Spinal cord (tissue), 9 donors: ENCODE measurements at regions not wholly inside any gene's neighbourhood (a gene's known extent, or its start where the extent isn't known, plus 50 kb on each side); places are given as distances from the start of the nearest gene placed in this dataset.

Source experiments
- DNase-seq, 6 donors: peaks; one replicate each; pipeline versions ENCODE4 v3.0.0 to v3.0.0-alpha.2; 2013 to 2015; ENCODE audit warnings: low spot score in 6 of 6, low read depth in 4 of 6
- H3K27ac ChIP-seq: one replicate; pipeline ENCODE4 v1.5.1; 2013; ENCODE audit warnings: low read depth, low read length, control low read depth
- H3K27me3 ChIP-seq: one replicate; pipeline ENCODE4 v1.6.1; 2013; ENCODE audit warnings: low read length; ENCODE audit not compliant: control insufficient read depth, insufficient read depth
- H3K36me3 ChIP-seq: one replicate; pipeline ENCODE4 v1.6.1; 2013; ENCODE audit warnings: low read length; ENCODE audit not compliant: control insufficient read depth, insufficient read depth
- H3K4me1 ChIP-seq: one replicate; pipeline ENCODE4 v1.6.1; 2013; ENCODE audit warnings: low read length; ENCODE audit not compliant: control insufficient read depth, insufficient read depth
- H3K4me3 ChIP-seq: one replicate; pipeline ENCODE4 v1.5.1; 2013; ENCODE audit warnings: low read depth, low read length, control low read depth
- H3K9me3 ChIP-seq: one replicate; pipeline ENCODE4 v1.6.1; 2013; ENCODE audit warnings: low read length; ENCODE audit not compliant: control insufficient read depth, insufficient read depth
- WGBS: methylation state at CpG from one replicate; pipeline ENCODE4 v1.1.5; 2013; ENCODE audit warnings: missing lambda C conversion rate; ENCODE audit not compliant: insufficient coverage; 5-methylcytosine and 5-hydroxymethylcytosine counted together
- donor health status: healthy.

GRCh38 chr15:38975282-38975990 is 410.8 kb upstream of the RASGRP1 start:
- DNase-seq: peak in 1 of 6 donors; percentile 47
- no peaks in the 10 kb centered on the region for H3K36me3 ChIP-seq
- WGBS: 100% methylated on average over 1 of the region's 5 CpGs

GRCh38 chr15:38991126-38991525 is 426.5 kb upstream of the RASGRP1 start:
- H3K27me3 ChIP-seq: no peaks in the 10 kb centered on the region
- no peak overlapping the region for H3K27ac ChIP-seq
- H3K4me1 ChIP-seq: peaks cover 4% of the 10 kb centered on the region
- 54% methylated on average over 3 of the region's 4 CpGs for WGBS
- H3K9me3 ChIP-seq: no peaks in the 10 kb centered on the region
- no peak overlapping the region for H3K4me3 ChIP-seq
- peak in 4 of 6 donors; percentile 10 to 69 (median 34) for DNase-seq
- no peaks in the 10 kb centered on the region for H3K36me3 ChIP-seq

More at GRCh38 chr15:38975282-38975990, 410.8 kb upstream of the RASGRP1 start:
- Histone ChIP-seq H3K4me1 (no peaks in the 10 kb centered on the region), H3K27me3 (no peaks in the 10 kb centered on the region), H3K27ac (no peak overlapping the region), H3K9me3 (no peaks in the 10 kb centered on the region), H3K4me3 (no peak overlapping the region)

DNA sequence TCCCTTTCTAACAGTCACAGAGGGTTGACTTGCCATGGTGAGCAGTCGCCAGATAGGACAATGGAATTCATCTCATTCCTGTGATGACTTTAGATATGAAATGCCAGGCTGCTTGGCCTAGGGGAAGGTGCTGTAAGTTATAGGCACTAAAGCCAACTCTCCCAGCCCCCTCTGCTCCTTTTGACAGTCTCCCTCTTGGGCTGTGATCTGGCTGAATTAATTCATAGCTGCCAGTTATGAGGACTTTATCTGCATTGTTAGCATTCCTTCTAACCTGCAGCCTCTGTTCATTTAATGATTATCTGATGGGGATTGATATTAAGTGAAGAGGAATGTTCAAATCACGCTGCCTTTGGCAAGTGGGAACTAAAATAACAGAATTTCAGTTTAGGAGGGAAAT is 427.1 kb upstream of the RASGRP1 start:
- Histone ChIP-seq H3K9me3 (no peaks in the 10 kb centered on the region), H3K27me3 (no peaks in the 10 kb centered on the region), H3K27ac (no peak overlapping the region), H3K36me3 (no peaks in the 10 kb centered on the region), H3K4me3 (no peak overlapping the region), H3K4me1 (peaks cover 4% of the 10 kb centered on the region)
- DNase-seq: no peak
- WGBS: no CpG with 5 or more reads among the region's 2 CpGs

DNA sequence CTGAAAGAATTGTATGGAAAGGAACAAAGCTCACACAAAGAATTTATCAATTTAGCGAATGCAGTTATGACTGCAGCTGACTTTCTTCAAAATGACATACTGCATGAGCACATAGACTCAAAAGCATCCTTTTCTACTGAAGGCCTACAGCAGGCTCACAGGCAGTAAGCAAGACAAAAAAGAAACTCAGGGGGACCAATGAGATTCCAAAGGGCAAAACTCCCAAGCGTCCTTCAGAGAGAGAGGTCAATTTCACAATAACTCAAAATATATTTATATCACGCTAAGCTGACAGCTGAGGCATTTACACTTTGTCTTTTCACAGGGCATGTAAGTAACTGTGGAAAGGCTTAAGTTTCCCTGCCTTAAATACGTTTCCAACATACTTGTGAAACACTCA is 427.9 kb upstream of the RASGRP1 start:
- WGBS: 0% methylated on average over 1 of the region's 4 CpGs
- no peak overlapping the region for H3K27ac ChIP-seq
- H3K36me3 ChIP-seq: no peaks in the 10 kb centered on the region
- peaks cover 4% of the 10 kb centered on the region for H3K4me1 ChIP-seq
- no peak overlapping the region for H3K4me3 ChIP-seq
- H3K9me3 ChIP-seq: no peaks in the 10 kb centered on the region
- DNase-seq: peak in 1 of 6 donors; percentile 14
- no peaks in the 10 kb centered on the region for H3K27me3 ChIP-seq

DNA sequence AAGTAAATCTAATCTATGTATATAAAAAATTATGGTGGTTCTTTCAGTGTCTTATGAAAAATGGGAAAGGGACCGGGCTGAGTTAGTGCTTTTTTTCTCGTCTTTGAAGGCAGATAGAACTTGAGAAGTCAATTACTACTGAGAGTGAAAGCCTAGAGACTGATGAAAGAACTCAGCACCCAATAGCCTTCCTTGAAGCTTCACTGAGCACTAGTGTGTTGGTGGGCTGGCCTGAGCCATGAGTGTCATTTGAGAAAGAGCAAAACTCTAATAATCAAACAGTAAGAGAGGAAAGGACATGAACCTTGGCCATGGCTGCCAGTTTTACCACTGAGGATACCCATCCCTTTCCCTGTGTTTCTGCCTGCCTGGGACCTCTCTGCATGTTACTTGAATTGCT is 428.3 kb upstream of the RASGRP1 start:
- 94% methylated on average over 2 of the region's 2 CpGs for WGBS
- H3K36me3 ChIP-seq: no peaks in the 10 kb centered on the region

GRCh38 chr15:38994310-38994709 is 429.7 kb upstream of the RASGRP1 start:
- Histone ChIP-seq H3K4me3 (no peak overlapping the region), H3K4me1 (peaks cover 4% of the 10 kb centered on the region), H3K36me3 (no peaks in the 10 kb centered on the region), H3K27ac (no peak overlapping the region), H3K9me3 (no peaks in the 10 kb centered on the region), H3K27me3 (no peaks in the 10 kb centered on the region)
- DNase-seq: peak in 1 of 6 donors; percentile 32
- WGBS: no CpG with 5 or more reads among the region's 2 CpGs

More for the DNA sequence above, 428.3 kb upstream of the RASGRP1 start:
- Histone ChIP-seq H3K27me3 (no peaks in the 10 kb centered on the region), H3K9me3 (no peaks in the 10 kb centered on the region), H3K4me1 (peaks cover 4% of the 10 kb centered on the region), H3K4me3 (no peak overlapping the region), H3K27ac (no peak overlapping the region)
- no peak for DNase-seq

GRCh38 chr15:38996111-38996631 is 431.6 kb upstream of the RASGRP1 start:
- Histone ChIP-seq H3K27ac (no peak overlapping the region), H3K27me3 (no peaks in the 10 kb centered on the region), H3K9me3 (no peaks in the 10 kb centered on the region), H3K4me3 (no peak overlapping the region), H3K36me3 (no peaks in the 10 kb centered on the region), H3K4me1 (peaks cover 4% of the 10 kb centered on the region)
- no peak for DNase-seq
- WGBS: no CpG with 5 or more reads among the region's 3 CpGs

DNA sequence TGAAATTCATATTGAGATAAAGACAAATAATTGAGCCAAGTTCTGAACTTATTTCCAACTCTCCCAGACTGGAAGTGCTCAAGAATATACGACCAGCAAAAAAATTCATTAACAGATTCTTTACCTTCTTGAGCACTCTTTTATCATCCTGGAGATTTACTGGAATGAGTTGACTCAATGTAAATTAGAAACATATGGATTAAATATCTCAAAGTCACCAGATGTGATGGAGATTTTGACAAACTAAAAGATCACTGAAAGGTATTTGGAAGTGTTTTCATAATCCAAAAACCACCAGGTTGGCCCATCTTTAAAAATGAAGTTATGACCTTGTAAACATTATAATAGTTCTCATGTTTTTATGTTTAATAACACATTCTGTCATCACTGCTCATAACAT is 433.2 kb upstream of the RASGRP1 start:
- Histone ChIP-seq H3K27me3 (no peaks in the 10 kb centered on the region), H3K27ac (no peak overlapping the region), H3K4me1 (peaks cover 4% of the 10 kb centered on the region), H3K4me3 (no peak overlapping the region), H3K9me3 (no peaks in the 10 kb centered on the region), H3K36me3 (no peaks in the 10 kb centered on the region)
- no CpG with 5 or more reads among the region's 1 CpG for WGBS
- DNase-seq: no peak

GRCh38 chr15:39000008-39000734 is 435.6 kb upstream of the RASGRP1 start:
- no peak overlapping the region for H3K27ac ChIP-seq
- 95% methylated on average over 9 of the region's 10 CpGs for WGBS
- peaks cover 4% of the 10 kb centered on the region for H3K9me3 ChIP-seq
- no peaks in the 10 kb centered on the region for H3K36me3 ChIP-seq
- H3K27me3 ChIP-seq: no peaks in the 10 kb centered on the region
- H3K4me3 ChIP-seq: no peak overlapping the region
- no peaks in the 10 kb centered on the region for H3K4me1 ChIP-seq
- DNase-seq: no peak
